Stimulated activated CD4-positive, alpha-beta T cell treated with anti-CD3 and anti-CD28 coated beads, Interleukin-12 subunit alpha, Interleukin-12 subunit beta, amount 100 ng/mL, for 48 hours (primary cell): ENCODE measurements at regions not wholly inside any gene's neighbourhood (a gene's known extent, or its start where the extent isn't known, plus 50 kb on each side); places are given as distances from the start of the nearest gene placed in this dataset.
"Not testable (repeated sequence)": the region's sequence is repeated elsewhere in the genome, so short reads cannot be mapped to it uniquely, and the experiment has no call there.

ENCODE experiments used
- DNase-seq, 3 donors: peaks; one replicate each; pipeline ENCODE4 v3.0.0-alpha.2; 2020; ENCODE audit warnings: low read depth in 2 of 3, low spot score in 1 of 3

- DNase-seq = no peak
Measured at GRCh38 chr2:129906861-129907235, 72.6 kb upstream of the RAB6C start.

GRCh38 chr2:129907256-129907998 is 72.0 kb upstream of the RAB6C start:
- no peak for DNase-seq

- DNase-seq = no peak
Measured at GRCh38 chr2:129908721-129909373, 70.6 kb upstream of the RAB6C start.

GRCh38 chr2:129909651-129910418 is 69.6 kb upstream of the RAB6C start:
- no peak for DNase-seq

GRCh38 chr2:129910446-129911362 is 68.8 kb upstream of the RAB6C start:
- DNase-seq = no peak

GRCh38 chr2:129911363-129912065 is 68.0 kb upstream of the RAB6C start:
- DNase-seq = no peak

- no peak for DNase-seq
Measured at GRCh38 chr2:129912066-129912820, 67.2 kb upstream of the RAB6C start.

GRCh38 chr2:129912871-129913694 is 66.4 kb upstream of the RAB6C start:
- no peak for DNase-seq

GRCh38 chr2:129913695-129914495 is 65.6 kb upstream of the RAB6C start:
- no peak for DNase-seq

GRCh38 chr2:129914538-129915302 is 64.7 kb upstream of the RAB6C start:
- no peak for DNase-seq

- DNase-seq = no peak
Measured at GRCh38 chr2:129915303-129915840, 64.1 kb upstream of the RAB6C start.

- no peak for DNase-seq
Measured at GRCh38 chr2:129918604-129919003, 60.9 kb upstream of the RAB6C start.

- DNase-seq = no peak
Measured at GRCh38 chr2:129922571-129923264, 56.7 kb upstream of the RAB6C start.

- peak in 1 of 3 donors; percentile 9 for DNase-seq
Measured at GRCh38 chr2:129923265-129924091, 56.0 kb upstream of the RAB6C start.

GRCh38 chr2:129924115-129924514 is 55.4 kb upstream of the RAB6C start:
- DNase-seq = not testable (repeated sequence)
